ENCODE measurements at regions not wholly inside any gene's neighbourhood (a gene's known extent, or its start where the extent isn't known, plus 50 kb on each side); places are given as distances from the start of the nearest gene placed in this dataset.

DNA sequence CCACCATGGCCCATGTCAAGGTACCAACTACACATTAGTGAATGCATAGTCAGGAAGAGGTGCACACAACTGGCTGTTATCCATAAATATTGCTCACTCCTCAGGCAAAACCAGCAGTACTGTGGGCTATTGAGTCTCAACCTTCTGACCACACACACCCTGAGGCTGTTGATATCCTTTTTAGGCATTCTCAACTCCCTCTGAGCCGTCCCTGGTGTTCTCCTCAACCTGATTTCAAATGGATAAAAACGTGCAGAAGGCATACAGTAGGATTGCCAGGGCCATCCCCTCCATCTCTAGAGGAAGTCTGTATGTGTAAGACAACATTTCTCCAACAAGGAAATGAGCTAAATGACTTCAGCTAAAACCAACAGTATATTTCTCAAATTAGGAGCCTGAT, 98.7 kb upstream of the KLHL13 start:
- intact Hi-C loops (cut with DNase I) = no loop called here
- Histone ChIP-seq H3K27ac (ENCODE audit: low read depth in 2 of 2, low read length in 2 of 2) (peak overlapping the region; percentile 63 to 81), H3K36me3 (ENCODE audit: control insufficient read depth in 2 of 3, insufficient read depth in 3 of 3, low read length in 3 of 3) (no peaks in the 10 kb centered on the region), H3K9me3 (ENCODE audit: control insufficient read depth in 2 of 3, insufficient read depth in 1 of 3, low read length in 3 of 3) (no peaks in the 10 kb centered on the region), H3K27me3 (ENCODE audit: control insufficient read depth, insufficient read depth, low read length) (peaks cover 2% of the 10 kb centered on the region), H3K4me3 (ENCODE audit: low read length in 3 of 3) (no peak overlapping the region), H3K4me1 (ENCODE audit: control insufficient read depth in 2 of 3, insufficient read depth in 2 of 3, low read depth in 1 of 3, low read length in 3 of 3) (peaks cover 0 to 5% (median 4%) of the 10 kb centered on the region in 3 donors), H3K9ac (ENCODE audit: low read length in 3 of 3) (no peak overlapping the region)
- TF ChIP-seq, protein P1, sequence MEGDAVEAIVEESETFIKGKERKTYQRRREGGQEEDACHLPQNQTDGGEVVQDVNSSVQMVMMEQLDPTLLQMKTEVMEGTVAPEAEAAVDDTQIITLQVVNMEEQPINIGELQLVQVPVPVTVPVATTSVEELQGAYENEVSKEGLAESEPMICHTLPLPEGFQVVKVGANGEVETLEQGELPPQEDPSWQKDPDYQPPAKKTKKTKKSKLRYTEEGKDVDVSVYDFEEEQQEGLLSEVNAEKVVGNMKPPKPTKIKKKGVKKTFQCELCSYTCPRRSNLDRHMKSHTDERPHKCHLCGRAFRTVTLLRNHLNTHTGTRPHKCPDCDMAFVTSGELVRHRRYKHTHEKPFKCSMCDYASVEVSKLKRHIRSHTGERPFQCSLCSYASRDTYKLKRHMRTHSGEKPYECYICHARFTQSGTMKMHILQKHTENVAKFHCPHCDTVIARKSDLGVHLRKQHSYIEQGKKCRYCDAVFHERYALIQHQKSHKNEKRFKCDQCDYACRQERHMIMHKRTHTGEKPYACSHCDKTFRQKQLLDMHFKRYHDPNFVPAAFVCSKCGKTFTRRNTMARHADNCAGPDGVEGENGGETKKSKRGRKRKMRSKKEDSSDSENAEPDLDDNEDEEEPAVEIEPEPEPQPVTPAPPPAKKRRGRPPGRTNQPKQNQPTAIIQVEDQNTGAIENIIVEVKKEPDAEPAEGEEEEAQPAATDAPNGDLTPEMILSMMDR (IDR thresholded peaks at IDR 0.05; ENCODE audit: borderline replicate concordance, extremely low read depth, insufficient read depth) = no peak
- DNase-seq = no peak
- no peak for FAIRE-seq

DNA sequence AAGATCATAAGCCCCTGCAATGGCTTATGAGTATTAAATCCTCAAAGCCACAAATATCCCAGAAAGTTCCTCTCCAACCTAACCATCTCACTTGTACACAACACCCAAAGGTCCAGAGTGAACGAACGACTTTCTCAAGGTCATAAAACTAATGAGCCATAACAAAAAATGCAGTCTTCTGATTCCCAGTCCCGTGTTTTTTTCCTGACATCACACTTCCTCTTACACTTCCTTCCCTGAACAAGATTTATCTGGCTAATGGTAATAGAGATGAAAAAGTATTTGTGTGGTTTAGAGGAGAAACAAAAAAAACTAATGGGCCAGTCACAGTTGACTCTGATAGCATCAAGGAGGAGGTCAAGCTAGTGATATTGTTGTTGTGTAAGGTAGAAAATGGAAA, 99.5 kb upstream of the KLHL13 start:
- DNase-seq (peak in 2 of 5 donors; percentile 75 to 76), FAIRE-seq (peak; percentile 81)
- H3K4me3 ChIP-seq (ENCODE audit: low read length in 3 of 3) = no peak overlapping the region
- TF ChIP-seq, protein P1 (IDR thresholded peaks at IDR 0.05; ENCODE audit: borderline replicate concordance, extremely low read depth, insufficient read depth) = no peak
- peaks cover 0 to 5% (median 4%) of the 10 kb centered on the region in 3 donors for H3K4me1 ChIP-seq (ENCODE audit: control insufficient read depth in 2 of 3, insufficient read depth in 2 of 3, low read depth in 1 of 3, low read length in 3 of 3)
- H3K27me3 ChIP-seq (ENCODE audit: control insufficient read depth, insufficient read depth, low read length) = peaks cover 2% of the 10 kb centered on the region
- intact Hi-C loops (cut with DNase I) = no loop called here
- no peak overlapping the region for H3K9ac ChIP-seq (ENCODE audit: low read length in 3 of 3)
- H3K36me3 ChIP-seq (ENCODE audit: control insufficient read depth in 2 of 3, insufficient read depth in 3 of 3, low read length in 3 of 3) = no peaks in the 10 kb centered on the region
- peak overlapping the region; percentile 63 to 81 for H3K27ac ChIP-seq (ENCODE audit: low read depth in 2 of 2, low read length in 2 of 2)
- no peaks in the 10 kb centered on the region for H3K9me3 ChIP-seq (ENCODE audit: control insufficient read depth in 2 of 3, insufficient read depth in 1 of 3, low read length in 3 of 3)

DNA sequence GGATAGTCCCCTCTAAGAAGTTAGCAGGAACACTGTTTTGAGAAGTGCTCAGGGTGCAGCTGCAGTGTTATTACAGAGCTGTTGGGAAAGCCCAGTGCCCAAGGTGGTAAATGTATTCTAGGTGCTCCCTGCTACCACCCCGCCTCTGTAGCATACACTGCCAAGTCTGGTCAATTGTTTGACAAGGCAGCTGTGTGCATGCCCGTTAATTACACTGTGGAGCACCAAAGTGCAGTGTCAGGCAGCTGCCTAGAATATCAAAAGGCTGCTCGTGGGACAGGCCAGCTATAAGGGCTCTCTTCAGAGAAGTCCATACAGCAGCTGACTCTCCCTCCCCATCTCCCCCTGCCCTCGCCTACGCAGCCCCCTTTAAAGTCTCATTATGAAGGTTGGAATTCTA, 99.9 kb upstream of the KLHL13 start:
- Histone ChIP-seq H3K27ac (ENCODE audit: low read depth in 2 of 2, low read length in 2 of 2) (peak overlapping the region; percentile 20 to 75), H3K9me3 (ENCODE audit: control insufficient read depth in 2 of 3, insufficient read depth in 1 of 3, low read length in 3 of 3) (no peaks in the 10 kb centered on the region), H3K27me3 (ENCODE audit: control insufficient read depth, insufficient read depth, low read length) (peaks cover 2% of the 10 kb centered on the region), H3K4me1 (ENCODE audit: control insufficient read depth in 2 of 3, insufficient read depth in 2 of 3, low read depth in 1 of 3, low read length in 3 of 3) (peaks cover 0 to 5% (median 4%) of the 10 kb centered on the region in 3 donors), H3K4me3 (ENCODE audit: low read length in 3 of 3) (no peak overlapping the region), H3K36me3 (ENCODE audit: control insufficient read depth in 2 of 3, insufficient read depth in 3 of 3, low read length in 3 of 3) (no peaks in the 10 kb centered on the region), H3K9ac (ENCODE audit: low read length in 3 of 3) (no peak overlapping the region)
- FAIRE-seq = no peak
- intact Hi-C loops (cut with DNase I) = no loop called here
- DNase-seq = peak in 2 of 5 donors; percentile 26 to 58
- TF ChIP-seq, protein P1 (IDR thresholded peaks at IDR 0.05; ENCODE audit: borderline replicate concordance, extremely low read depth, insufficient read depth) = no peak

DNA sequence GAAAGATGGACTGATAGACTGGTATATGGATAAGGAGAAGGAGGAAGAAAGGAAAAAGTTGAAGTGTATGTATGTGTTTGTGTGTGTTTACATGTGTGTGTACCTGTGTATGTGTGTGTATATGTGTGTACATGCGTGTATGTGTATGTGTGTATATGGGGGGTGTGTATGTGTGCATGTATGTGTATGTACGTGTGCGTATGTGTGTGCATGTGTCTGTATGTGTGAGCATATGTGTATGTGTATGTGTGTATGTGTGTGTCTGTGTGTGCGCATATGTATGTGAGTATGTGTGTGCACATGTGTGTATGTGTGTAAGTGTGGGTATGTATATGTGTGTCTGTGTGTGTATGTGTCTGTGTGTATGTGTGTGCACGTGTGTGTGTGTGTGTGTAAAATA, 101.5 kb upstream of the KLHL13 start:
- Histone ChIP-seq H3K27me3 (ENCODE audit: control insufficient read depth, insufficient read depth, low read length) (peaks cover 2% of the 10 kb centered on the region), H3K4me3 (ENCODE audit: low read length in 3 of 3) (peak overlapping the region in 1 of 3 donors; percentile 12), H3K4me1 (ENCODE audit: control insufficient read depth in 2 of 3, insufficient read depth in 2 of 3, low read depth in 1 of 3, low read length in 3 of 3) (peaks cover 0 to 5% (median 4%) of the 10 kb centered on the region in 3 donors), H3K27ac (ENCODE audit: low read depth in 2 of 2, low read length in 2 of 2) (no peak overlapping the region), H3K36me3 (ENCODE audit: control insufficient read depth in 2 of 3, insufficient read depth in 3 of 3, low read length in 3 of 3) (no peaks in the 10 kb centered on the region), H3K9me3 (ENCODE audit: control insufficient read depth in 2 of 3, insufficient read depth in 1 of 3, low read length in 3 of 3) (no peaks in the 10 kb centered on the region), H3K9ac (ENCODE audit: low read length in 3 of 3) (no peak overlapping the region)
- TF ChIP-seq, protein P1 (IDR thresholded peaks at IDR 0.05; ENCODE audit: borderline replicate concordance, extremely low read depth, insufficient read depth) = no peak
- intact Hi-C loops (cut with DNase I) = no loop called here
- FAIRE-seq (no peak), DNase-seq (no peak)

Data from kidney (tissue), 13 donors.